MM.1S (cell line): ENCODE measurements at regions not wholly inside any gene's neighbourhood (a gene's known extent, or its start where the extent isn't known, plus 50 kb on each side); places are given as distances from the start of the nearest gene placed in this dataset.

Experiments used
- DNase-seq: peaks from one replicate; pipeline ENCODE4 v3.0.0-alpha.2; 2015
- H2AFZ ChIP-seq: fragments of 300-600 bp; sonication (generic); 2 replicates; pipeline ENCODE4 v1.6.0; 2016; ENCODE audit warnings: antibody characterized with exemption, low read length
- H3F3A ChIP-seq: fragments of 300-600 bp; sonication (generic); 2 replicates; pipeline ENCODE4 v1.6.1; 2016; ENCODE audit warnings: mild to moderate bottlenecking, antibody characterized with exemption, low read length, moderate library complexity, mixed read lengths; ENCODE audit not compliant: insufficient read depth
- H3K27ac ChIP-seq: fragments of 300-600 bp; sonication (generic); 2 replicates; pipeline ENCODE4 v1.5.1; 2016; ENCODE audit warnings: mild to moderate bottlenecking, low read length
- H3K27me3 ChIP-seq: fragments of 300-600 bp; sonication (generic); replicated peaks from 2 replicates; pipeline ENCODE4 v1.6.0; 2016; ENCODE audit warnings: low read length; ENCODE audit not compliant: insufficient read depth
- H3K36me3 ChIP-seq: fragments of 300-600 bp; sonication (generic); replicated peaks from 2 replicates; pipeline ENCODE4 v1.6.1; 2016; ENCODE audit warnings: mild to moderate bottlenecking, low read length, mixed read lengths; ENCODE audit not compliant: insufficient read depth
- H3K4me1 ChIP-seq: fragments of 300-600 bp; sonication (generic); 2 replicates; pipeline ENCODE4 v1.6.1; 2016; ENCODE audit warnings: low read length, mixed read lengths
- H3K4me2 ChIP-seq: fragments of 300-600 bp; sonication (generic); 2 replicates; pipeline ENCODE4 v1.6.0; 2016; ENCODE audit warnings: low read depth, low read length
- H3K4me3 ChIP-seq: fragments of 300-600 bp; sonication (generic); 2 replicates; pipeline ENCODE4 v1.5.1; 2016; ENCODE audit warnings: low read length, mixed read lengths
- H3K79me2 ChIP-seq: fragments of 300-600 bp; sonication (generic); 2 replicates; pipeline ENCODE4 v1.6.1; 2016; ENCODE audit warnings: mixed run types, low read length, mixed read lengths
- H3K9ac ChIP-seq: fragments of 300-600 bp; sonication (generic); 2 replicates; pipeline ENCODE4 v1.6.1; 2016; ENCODE audit warnings: low read length, mixed read lengths
- H3K9me2 ChIP-seq: fragments of 300-600 bp; sonication (generic); replicated peaks from 2 replicates; pipeline ENCODE4 v1.6.1; 2016; ENCODE audit warnings: mild to moderate bottlenecking, low read length, mixed read lengths; ENCODE audit not compliant: insufficient read depth
- H3K9me3 ChIP-seq: fragments of 300-600 bp; sonication (generic); replicated peaks from 2 replicates; pipeline ENCODE4 v1.6.1; 2016; ENCODE audit warnings: mild to moderate bottlenecking, low read length, mixed read lengths; ENCODE audit not compliant: insufficient read depth
- H4K20me1 ChIP-seq: fragments of 300-600 bp; sonication (generic); 2 replicates; pipeline ENCODE4 v1.6.1; 2016; ENCODE audit warnings: mild to moderate bottlenecking, low read length, moderate library complexity, mixed read lengths; ENCODE audit not compliant: insufficient read depth
- EZH2 ChIP-seq: fragments of 300-600 bp; sonication (generic); optimal IDR thresholded peaks from 2 replicates; pipeline ENCODE3; 2017; ENCODE audit warnings: low read depth, mild to moderate bottlenecking, antibody characterized with exemption, low read length, mixed read lengths
- EZH2phosphoT487 ChIP-seq: fragments of 300-600 bp; sonication (generic); IDR thresholded peaks from 2 replicates; pipeline ENCODE4 v1.6.1; 2018; ENCODE audit warnings: antibody characterized with exemption, low read length
- TF ChIP-seq, protein P1 (sequence below): fragments of 300-600 bp; sonication (generic); IDR thresholded peaks from 2 replicates; pipeline ENCODE4 v1.5.1; 2016; ENCODE audit warnings: antibody characterized with exemption, low read length, mixed read lengths

DNA sequence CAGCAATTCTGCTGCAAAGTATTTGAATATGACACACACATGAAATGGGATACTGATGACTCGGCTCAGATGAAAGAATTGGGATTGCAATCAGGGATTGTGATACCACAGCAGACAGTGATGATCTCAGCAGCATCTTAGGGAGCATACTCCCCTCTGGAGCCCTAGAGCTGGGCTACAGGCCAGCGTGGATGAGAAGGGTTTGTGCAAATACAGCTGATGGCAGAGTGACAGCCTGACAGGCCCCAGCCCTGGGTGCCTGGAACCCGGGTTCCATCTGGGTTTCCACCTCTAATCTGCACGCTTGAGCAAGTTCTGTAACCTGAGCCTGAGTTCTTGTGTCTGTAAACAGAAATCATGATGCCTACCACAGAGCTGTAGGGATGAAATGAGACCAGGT is 418.0 kb downstream of the LRATD1 start:
- H3K9ac ChIP-seq, result no peak overlapping the region
- H3K27me3 ChIP-seq, result no peaks in the 10 kb centered on the region
- no peak overlapping the region for H3K4me3 ChIP-seq
- H3K36me3 ChIP-seq, result no peaks in the 10 kb centered on the region
- no peak overlapping the region for H3K4me2 ChIP-seq
- H3K4me1 ChIP-seq, result no peaks in the 10 kb centered on the region
- no peaks in the 10 kb centered on the region for H3F3A ChIP-seq
- H3K79me2 ChIP-seq, result no peaks in the 10 kb centered on the region
- H3K9me2 ChIP-seq, result no peaks in the 10 kb centered on the region
- H4K20me1 ChIP-seq, result no peaks in the 10 kb centered on the region
- H2AFZ ChIP-seq, result no peak overlapping the region
- no peak for TF ChIP-seq EZH2
- TF ChIP-seq EZH2phosphoT487, result no peak
- TF ChIP-seq, protein P1, sequence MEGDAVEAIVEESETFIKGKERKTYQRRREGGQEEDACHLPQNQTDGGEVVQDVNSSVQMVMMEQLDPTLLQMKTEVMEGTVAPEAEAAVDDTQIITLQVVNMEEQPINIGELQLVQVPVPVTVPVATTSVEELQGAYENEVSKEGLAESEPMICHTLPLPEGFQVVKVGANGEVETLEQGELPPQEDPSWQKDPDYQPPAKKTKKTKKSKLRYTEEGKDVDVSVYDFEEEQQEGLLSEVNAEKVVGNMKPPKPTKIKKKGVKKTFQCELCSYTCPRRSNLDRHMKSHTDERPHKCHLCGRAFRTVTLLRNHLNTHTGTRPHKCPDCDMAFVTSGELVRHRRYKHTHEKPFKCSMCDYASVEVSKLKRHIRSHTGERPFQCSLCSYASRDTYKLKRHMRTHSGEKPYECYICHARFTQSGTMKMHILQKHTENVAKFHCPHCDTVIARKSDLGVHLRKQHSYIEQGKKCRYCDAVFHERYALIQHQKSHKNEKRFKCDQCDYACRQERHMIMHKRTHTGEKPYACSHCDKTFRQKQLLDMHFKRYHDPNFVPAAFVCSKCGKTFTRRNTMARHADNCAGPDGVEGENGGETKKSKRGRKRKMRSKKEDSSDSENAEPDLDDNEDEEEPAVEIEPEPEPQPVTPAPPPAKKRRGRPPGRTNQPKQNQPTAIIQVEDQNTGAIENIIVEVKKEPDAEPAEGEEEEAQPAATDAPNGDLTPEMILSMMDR, result no peak
- H3K27ac ChIP-seq, result no peak overlapping the region
- H3K9me3 ChIP-seq, result no peaks in the 10 kb centered on the region
- no peak for DNase-seq

DNA sequence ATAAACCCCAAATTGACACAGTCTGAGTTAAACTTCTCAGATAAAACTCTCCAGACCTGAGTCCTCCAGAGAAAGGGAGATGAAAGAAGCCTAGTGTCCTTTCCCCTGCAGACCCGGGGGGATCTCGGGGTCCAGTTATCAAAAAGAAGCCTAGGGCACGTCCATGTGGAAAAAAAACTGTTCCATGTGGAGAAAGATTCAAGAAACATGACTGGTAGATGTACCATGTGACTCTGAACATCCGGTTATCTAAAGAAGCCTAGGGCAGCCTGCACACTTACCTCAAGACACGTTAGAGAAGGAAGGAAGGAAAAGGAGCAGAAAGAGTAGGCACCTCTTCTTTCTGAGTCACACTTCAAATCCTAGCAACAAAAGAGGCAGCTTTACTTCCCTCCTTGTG is 421.0 kb downstream of the LRATD1 start:
- Histone ChIP-seq H4K20me1 (no peaks in the 10 kb centered on the region), H3K36me3 (no peaks in the 10 kb centered on the region), H3K4me3 (no peak overlapping the region), H3K9ac (no peak overlapping the region), H3K4me2 (no peak overlapping the region), H3F3A (no peaks in the 10 kb centered on the region), H3K9me2 (no peaks in the 10 kb centered on the region), H3K4me1 (no peaks in the 10 kb centered on the region), H3K27me3 (no peaks in the 10 kb centered on the region), H3K9me3 (no peaks in the 10 kb centered on the region), H3K79me2 (no peaks in the 10 kb centered on the region), H3K27ac (no peak overlapping the region), H2AFZ (no peak overlapping the region)
- TF ChIP-seq EZH2phosphoT487 (no peak), EZH2 (no peak)
- TF ChIP-seq, protein P1, result no peak
- no peak for DNase-seq

DNA sequence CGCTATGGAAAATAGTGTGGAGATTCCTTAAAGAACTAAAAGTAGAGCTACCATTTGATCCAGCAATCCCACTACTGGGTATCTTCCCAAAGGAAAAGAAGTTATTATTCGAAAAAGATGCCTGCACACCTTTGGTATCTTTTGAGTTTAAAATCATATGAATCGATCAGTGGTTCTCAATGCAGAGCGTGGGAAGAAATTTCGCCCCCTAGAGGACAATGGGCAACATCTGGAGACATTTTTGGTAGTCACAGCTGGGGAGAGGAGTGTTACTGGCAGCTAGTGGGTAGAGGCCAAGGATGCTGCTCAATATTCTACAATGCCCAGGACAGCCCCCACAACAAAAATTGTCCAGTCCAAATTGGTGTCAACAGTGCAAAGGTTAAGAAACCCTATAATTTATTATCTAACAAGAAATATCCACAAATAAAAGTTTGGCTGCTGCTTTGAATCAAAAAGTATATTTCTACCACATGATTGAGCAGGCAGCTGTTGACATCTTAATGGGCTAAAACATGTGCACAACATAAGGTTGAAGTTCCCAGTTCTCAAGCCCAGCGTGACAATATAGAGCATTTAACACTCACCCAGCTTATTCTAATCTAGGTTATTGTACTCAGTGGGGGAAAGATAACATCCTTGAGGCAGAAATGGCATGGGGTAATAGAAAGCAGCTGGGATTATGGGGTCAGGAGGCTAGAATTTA is 425.7 kb downstream of the LRATD1 start:
- no peak for TF ChIP-seq EZH2
- Histone ChIP-seq H3F3A (no peaks in the 10 kb centered on the region), H3K27me3 (no peaks in the 10 kb centered on the region), H3K27ac (no peak overlapping the region), H3K4me2 (no peak overlapping the region), H3K9me2 (no peaks in the 10 kb centered on the region), H3K4me1 (no peaks in the 10 kb centered on the region), H3K79me2 (no peaks in the 10 kb centered on the region), H4K20me1 (no peaks in the 10 kb centered on the region), H3K36me3 (no peaks in the 10 kb centered on the region), H3K9me3 (no peaks in the 10 kb centered on the region), H3K4me3 (no peak overlapping the region), H2AFZ (no peak overlapping the region), H3K9ac (no peak overlapping the region)
- no peak for DNase-seq

DNA sequence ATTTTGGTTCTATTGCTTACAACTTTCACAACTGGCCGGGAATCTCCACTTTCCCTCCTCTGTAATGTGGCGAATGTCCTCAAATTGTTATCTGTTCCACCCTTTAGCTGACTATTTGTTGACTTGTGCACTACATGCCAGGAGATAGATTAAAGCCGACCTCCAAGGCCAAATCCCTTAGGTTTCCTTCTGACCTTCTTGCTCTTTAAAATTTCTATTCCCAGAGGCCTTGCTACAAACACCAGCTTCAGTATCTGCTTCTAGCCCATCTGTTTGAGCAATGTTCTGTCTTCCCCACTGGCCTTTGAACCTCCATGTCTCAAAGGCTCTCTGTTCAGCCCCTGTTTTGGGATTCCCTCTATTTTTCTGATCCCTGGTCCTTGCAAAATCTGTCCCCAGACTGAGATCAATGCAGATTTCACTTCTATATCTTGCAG is 426.2 kb downstream of the LRATD1 start:
- Histone ChIP-seq H3K9me2 (no peaks in the 10 kb centered on the region), H4K20me1 (no peaks in the 10 kb centered on the region), H3K36me3 (no peaks in the 10 kb centered on the region), H3K4me1 (no peaks in the 10 kb centered on the region), H3K27ac (no peak overlapping the region), H3K4me3 (no peak overlapping the region), H2AFZ (no peak overlapping the region), H3K27me3 (no peaks in the 10 kb centered on the region), H3K9me3 (no peaks in the 10 kb centered on the region), H3K79me2 (no peaks in the 10 kb centered on the region), H3K4me2 (no peak overlapping the region), H3F3A (no peaks in the 10 kb centered on the region), H3K9ac (no peak overlapping the region)
- no peak for TF ChIP-seq EZH2phosphoT487
- TF ChIP-seq, protein P1, result no peak
- no peak for TF ChIP-seq EZH2
- no peak for DNase-seq
